GM12878 (cell line): ENCODE measurements at regions not wholly inside any gene's neighbourhood (a gene's known extent, or its start where the extent isn't known, plus 50 kb on each side); places are given as distances from the start of the nearest gene placed in this dataset.
A peak's percentile ranks its signal among the peaks of the same experiment; 100 is the strongest.

ENCODE experiments used
- ATAC-seq: fragments of 200-7000 bp; cut with Tn5 transposase; 3 replicates; pipeline ENCODE4 v1.9.1; 2020; ENCODE audit warnings: mild to moderate bottlenecking, moderate library complexity
- BruUV-seq: library from RNA; stranded (reverse); fragments of 400-500 nt; replicated peaks from 2 replicates; lab custom pipeline; 2021; lab: Mats Ljungman, UMichigan
- CTCF ChIA-PET: fragments of 300-600 bp; sonication (Branson Sonifier 250); formaldehyde crosslinking; extraction: SDS; loops from one replicate; lab custom pipeline; 2021; ENCODE audit warnings: inconsistent platforms; lab: Yijun Ruan, JAX
- POLR2A ChIA-PET: fragments of 350-600 bp; formaldehyde crosslinking; extraction: SDS; loops from one replicate; lab custom pipeline; 2021; ENCODE audit warnings: inconsistent platforms; lab: Charles Lee
- RAD21 ChIA-PET: fragments of 300-600 bp; sonication (Branson Sonifier 250); formaldehyde crosslinking; loops from one replicate; lab custom pipeline; 2023; ENCODE audit warnings: antibody characterized with exemption; ENCODE audit not compliant: unreplicated experiment; lab: Charles Lee
- SMC1A ChIA-PET: fragments of 300-600 bp; sonication (Branson Sonifier 250); formaldehyde crosslinking; loops from one replicate; lab custom pipeline; 2023; ENCODE audit not compliant: unreplicated experiment, uncharacterized antibody; lab: Charles Lee
- DNase-seq: peaks from one replicate; pipeline ENCODE4 v3.0.0-alpha.2; 2011; ENCODE audit warnings: low read depth, low spot score
- FAIRE-seq: peaks from 3 replicates; lab custom pipeline; 2011; peaks lifted over from hg19 to GRCh38; lab: Jason Lieb, UNC
- H2AFZ ChIP-seq: 2 replicates; pipeline ENCODE4 v1.6.0; 2011; ENCODE audit warnings: low read depth, low read length, control low read depth; ENCODE audit not compliant: control insufficient read depth
- H3K27ac ChIP-seq: 2 replicates; pipeline ENCODE4 v1.5.1; 2011; ENCODE audit warnings: control low read depth; ENCODE audit not compliant: control insufficient read depth, insufficient read depth
- H3K27me3 ChIP-seq, 2 experiments: replicated peaks in 1 of 2; 2 replicates each; pipeline versions ENCODE4 v1.6.0 to v1.6.1; 2011; ENCODE audit warnings: low read length in 1 of 2; ENCODE audit not compliant: control insufficient read depth in 2 of 2, insufficient read depth in 2 of 2
- H3K36me3 ChIP-seq, 2 experiments: 2 replicates each; pipeline ENCODE4 v1.5.1; 2011; ENCODE audit warnings: low read length in 1 of 2; ENCODE audit not compliant: control insufficient read depth in 2 of 2, insufficient read depth in 2 of 2
- H3K4me1 ChIP-seq: 2 replicates; pipeline ENCODE4 v1.6.1; 2011; ENCODE audit warnings: mild to moderate bottlenecking, low read length, moderate library complexity, mixed read lengths; ENCODE audit not compliant: control insufficient read depth, insufficient read depth
- H3K4me2 ChIP-seq: 2 replicates; pipeline ENCODE4 v1.6.0; 2011; ENCODE audit warnings: control low read depth; ENCODE audit not compliant: control insufficient read depth, insufficient read depth
- H3K4me3 ChIP-seq: fragments of 200-600 bp; sonication (generic); 2 replicates; pipeline ENCODE4 v1.5.1; 2016
- H3K79me2 ChIP-seq: 2 replicates; pipeline ENCODE4 v1.6.0; 2011; ENCODE audit warnings: low read length; ENCODE audit not compliant: control insufficient read depth, insufficient read depth
- H3K9ac ChIP-seq: 2 replicates; pipeline ENCODE4 v1.8.0; 2011; ENCODE audit warnings: low read length, control low read depth, mixed read lengths; ENCODE audit not compliant: control insufficient read depth, insufficient read depth
- H3K9me3 ChIP-seq: replicated peaks from 3 replicates; pipeline ENCODE4 v1.5.1; 2011; ENCODE audit warnings: mild to moderate bottlenecking, low read length; ENCODE audit not compliant: control insufficient read depth, insufficient read depth
- H4K20me1 ChIP-seq: 2 replicates; pipeline ENCODE4 v1.6.0; 2011; ENCODE audit not compliant: control insufficient read depth, insufficient read depth
- CBX3 ChIP-seq: fragments of 200-600 bp; sonication (generic); IDR thresholded peaks from 2 replicates; pipeline ENCODE4 v1.6.1; 2016; ENCODE audit warnings: low read depth, borderline replicate concordance
- ETV6 ChIP-seq, 2 experiments: fragments of 450-650 bp in 1 of 2; IDR thresholded peaks in 1 of 2; conservative IDR thresholded peaks in 1 of 2; 2 replicates each; pipeline ENCODE4 v1.6.1; 2014; ENCODE audit warnings: antibody characterized with exemption in 1 of 2, borderline replicate concordance in 1 of 2, low read depth in 1 of 2, mild to moderate bottlenecking in 1 of 2, moderate library complexity in 1 of 2
- KAT2A ChIP-seq: conservative IDR thresholded peaks from 2 replicates; pipeline ENCODE4 v1.6.1; 2011; ENCODE audit warnings: low read depth, low read length; ENCODE audit not compliant: control insufficient read depth
- MYC ChIP-seq: IDR thresholded peaks from 2 replicates; pipeline ENCODE4 v1.6.1; 2011; ENCODE audit warnings: mild to moderate bottlenecking, low read length, moderate library complexity, inconsistent platforms; ENCODE audit not compliant: insufficient read depth, insufficient replicate concordance, insufficient read length, severe bottlenecking
- SIX5 ChIP-seq: IDR thresholded peaks from 2 replicates; pipeline ENCODE4 v1.6.1; 2011; ENCODE audit warnings: mild to moderate bottlenecking, low read depth, low read length, moderate library complexity; ENCODE audit not compliant: severe bottlenecking
- SMAD1 ChIP-seq: fragments of 450-650 bp; IDR thresholded peaks from 2 replicates; pipeline ENCODE4 v1.6.1; 2018; ENCODE audit warnings: mild to moderate bottlenecking, low read depth; ENCODE audit not compliant: partially characterized antibody
- SREBF2 ChIP-seq: IDR thresholded peaks from 2 replicates; pipeline ENCODE4 v1.6.1; 2012; ENCODE audit warnings: mild to moderate bottlenecking, low read length
- SRF ChIP-seq, 2 experiments: IDR thresholded peaks; 2 replicates each; pipeline ENCODE4 v1.6.1; 2011; ENCODE audit warnings: low read depth in 2 of 2, low read length in 2 of 2, mild to moderate bottlenecking in 1 of 2, moderate library complexity in 1 of 2
- USF2 ChIP-seq: IDR thresholded peaks from 2 replicates; pipeline ENCODE4 v1.6.1; 2011; ENCODE audit warnings: low read depth, low read length, improper control_type of control experiment, borderline replicate concordance
- WGBS: methylation state at CpG from one replicate; pipeline ENCODE4 v1.1.6; 2016; ENCODE audit warnings: low lambda C conversion rate; ENCODE audit not compliant: insufficient replicate concordance, insufficient coverage; ENCODE audit errors: missing lambda C conversion rate; 5-methylcytosine and 5-hydroxymethylcytosine counted together
- in situ Hi-C: fragments of 300-500 bp; cut with MboI; formaldehyde crosslinking; loops from 9 replicates; pipeline ENCODE4 v1.14.3; 2018; ENCODE audit warnings: mixed read lengths
- intact Hi-C: fragments of 100-400 bp; cut with micrococcal nuclease; formaldehyde crosslinking; loops from one replicate; pipeline ENCODE4 v1.14.2; 2022; ENCODE audit not compliant: unreplicated experiment
- TF ChIP-seq, protein P1 (sequence below): fragments of 450-650 bp; IDR thresholded peaks from 2 replicates; pipeline ENCODE4 v1.6.1; 2018; ENCODE audit warnings: mild to moderate bottlenecking, low read depth, moderate library complexity; ENCODE audit not compliant: partially characterized antibody

DNA sequence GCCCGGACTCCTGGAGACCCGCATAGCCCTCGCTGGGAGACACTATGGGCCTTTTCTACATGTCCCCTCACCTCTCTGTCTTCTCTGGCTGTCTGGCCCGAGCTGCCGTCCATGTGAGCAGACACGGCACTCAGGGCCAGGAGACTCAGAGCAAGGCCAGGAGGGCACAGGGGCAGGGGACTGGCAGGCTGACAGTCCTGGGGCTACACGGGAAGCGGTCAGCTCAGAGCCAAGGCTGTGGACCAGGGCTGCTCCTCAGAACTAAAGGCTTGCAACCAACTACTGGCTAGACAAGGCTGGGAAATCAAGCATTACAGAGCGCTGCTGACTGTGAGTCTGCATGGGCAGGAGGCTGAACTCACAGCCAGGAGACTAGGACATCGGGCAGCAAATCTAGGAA lies 56.1 kb upstream of the CDON start:
- ChIA-PET CTCF (no interaction called here), RAD21 (no interaction called here), SMC1A (interaction anchor here (1.7 kb wide), 1 partner anchor 13 kb away, joined by 3 read pairs; no protein-coding TSS in a partner anchor), POLR2A (no interaction called here)
- H4K20me1 ChIP-seq, result no peaks in the 10 kb centered on the region
- no peak overlapping the region for H3K27ac ChIP-seq
- no peaks in the 10 kb centered on the region for H3K36me3 ChIP-seq
- BruUV-seq, result no TSS peak
- H3K9ac ChIP-seq, result no peak overlapping the region
- DNase-seq (no peak), ATAC-seq (no peak), FAIRE-seq (no peak)
- H3K4me2 ChIP-seq, result no peak overlapping the region
- no peaks in the 10 kb centered on the region for H3K79me2 ChIP-seq
- 50% methylated on average over 10 of the region's 10 CpGs for WGBS
- no peak overlapping the region for H2AFZ ChIP-seq
- intact Hi-C loops (no loop called here), in situ Hi-C loops (no loop called here)
- no peak overlapping the region for H3K4me3 ChIP-seq
- H3K4me1 ChIP-seq, result no peaks in the 10 kb centered on the region
- no peaks in the 10 kb centered on the region; a peak in 1 of 4 replicates for H3K27me3 ChIP-seq
- H3K9me3 ChIP-seq, result no peaks in the 10 kb centered on the region
- no peak for TF ChIP-seq SIX5
- TF ChIP-seq, protein P1, sequence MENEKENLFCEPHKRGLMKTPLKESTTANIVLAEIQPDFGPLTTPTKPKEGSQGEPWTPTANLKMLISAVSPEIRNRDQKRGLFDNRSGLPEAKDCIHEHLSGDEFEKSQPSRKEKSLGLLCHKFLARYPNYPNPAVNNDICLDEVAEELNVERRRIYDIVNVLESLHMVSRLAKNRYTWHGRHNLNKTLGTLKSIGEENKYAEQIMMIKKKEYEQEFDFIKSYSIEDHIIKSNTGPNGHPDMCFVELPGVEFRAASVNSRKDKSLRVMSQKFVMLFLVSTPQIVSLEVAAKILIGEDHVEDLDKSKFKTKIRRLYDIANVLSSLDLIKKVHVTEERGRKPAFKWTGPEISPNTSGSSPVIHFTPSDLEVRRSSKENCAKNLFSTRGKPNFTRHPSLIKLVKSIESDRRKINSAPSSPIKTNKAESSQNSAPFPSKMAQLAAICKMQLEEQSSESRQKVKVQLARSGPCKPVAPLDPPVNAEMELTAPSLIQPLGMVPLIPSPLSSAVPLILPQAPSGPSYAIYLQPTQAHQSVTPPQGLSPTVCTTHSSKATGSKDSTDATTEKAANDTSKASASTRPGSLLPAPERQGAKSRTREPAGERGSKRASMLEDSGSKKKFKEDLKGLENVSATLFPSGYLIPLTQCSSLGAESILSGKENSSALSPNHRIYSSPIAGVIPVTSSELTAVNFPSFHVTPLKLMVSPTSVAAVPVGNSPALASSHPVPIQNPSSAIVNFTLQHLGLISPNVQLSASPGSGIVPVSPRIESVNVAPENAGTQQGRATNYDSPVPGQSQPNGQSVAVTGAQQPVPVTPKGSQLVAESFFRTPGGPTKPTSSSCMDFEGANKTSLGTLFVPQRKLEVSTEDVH, result no peak

DNA sequence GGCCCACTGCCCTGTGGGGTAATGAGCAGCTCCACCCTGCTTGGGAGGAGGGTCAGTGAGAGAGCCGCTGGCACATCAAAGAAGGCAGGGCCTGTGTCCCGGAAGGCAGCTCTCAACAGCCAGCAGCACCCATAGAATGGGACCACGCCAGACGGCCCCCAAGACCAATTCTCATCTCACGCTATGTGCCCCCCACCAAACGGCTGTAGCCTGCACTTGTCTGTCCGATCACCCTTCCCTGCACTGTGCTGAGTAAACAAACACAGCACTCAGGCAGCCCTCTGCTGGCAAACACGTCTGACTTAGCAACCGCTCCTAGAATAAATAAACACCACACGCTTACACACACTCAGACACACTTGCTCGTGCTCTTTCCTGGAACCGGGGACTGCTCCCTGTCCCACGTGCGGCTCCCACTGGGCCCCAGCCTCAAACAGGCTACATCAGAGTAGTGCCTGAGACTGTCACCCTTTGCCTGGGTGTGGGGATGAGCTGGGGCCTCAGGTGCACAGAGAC lies 53.2 kb upstream of the CDON start:
- ChIA-PET RAD21 (no interaction called here), POLR2A (no interaction called here), CTCF (interaction anchor here (1.4 kb wide), 1 partner anchor 78 kb away, joined by 4 read pairs; no protein-coding TSS in a partner anchor), SMC1A (no interaction called here)
- H3K4me2 ChIP-seq, result no peak overlapping the region
- no peaks in the 10 kb centered on the region for H3K9me3 ChIP-seq
- ATAC-seq (peak; percentile 28), FAIRE-seq (no peak), DNase-seq (no peak)
- BruUV-seq, result no TSS peak
- H2AFZ ChIP-seq, result no peak overlapping the region
- H3K36me3 ChIP-seq, result no peaks in the 10 kb centered on the region
- H3K9ac ChIP-seq, result no peak overlapping the region
- intact Hi-C loops (no loop called here), in situ Hi-C loops (no loop called here)
- WGBS, result 36% methylated on average over 14 of the region's 14 CpGs
- H3K4me1 ChIP-seq, result no peaks in the 10 kb centered on the region
- H3K27ac ChIP-seq, result no peak overlapping the region
- no peaks in the 10 kb centered on the region; a peak in 1 of 4 replicates for H3K27me3 ChIP-seq
- H4K20me1 ChIP-seq, result no peaks in the 10 kb centered on the region
- no peak overlapping the region for H3K4me3 ChIP-seq
- H3K79me2 ChIP-seq, result no peaks in the 10 kb centered on the region
- no peak for TF ChIP-seq USF2
- TF ChIP-seq CBX3, result no peak
- no peak for TF ChIP-seq SREBF2
- no peak for TF ChIP-seq MYC
- TF ChIP-seq ETV6 (conservative IDR thresholded peaks at IDR 0.05 in 1 of 2, IDR thresholded peaks at IDR 0.05 in 1 of 2; ENCODE audit: borderline replicate concordance in 1 of 2, low read depth in 1 of 2), result no peak
- TF ChIP-seq SRF (IDR thresholded peaks at IDR 0.05; ENCODE audit: low read depth in 2 of 2, low read length in 2 of 2), result no peak
- no peak for TF ChIP-seq SMAD1
- no peak for TF ChIP-seq KAT2A
